Vagina (tissue), 2 donors: ENCODE measurements at regions not wholly inside any gene's neighbourhood (a gene's known extent, or its start where the extent isn't known, plus 50 kb on each side); places are given as distances from the start of the nearest gene placed in this dataset.

Source experiments
- POLR2A ChIP-seq, 2 donors: fragments of 450-650 bp; IDR thresholded peaks; one replicate each; pipeline ENCODE4 v1.6.1; 2017; ENCODE audit warnings: antibody characterized with exemption in 2 of 2, mild to moderate bottlenecking in 2 of 2, moderate library complexity in 2 of 2
- TF ChIP-seq, protein P1 (sequence below), 3 experiments: fragments of 450-650 bp in 2 of 3; fragments of 200-600 bp in 1 of 3; sonication (generic) in 1 of 3; IDR thresholded peaks; one replicate each; pipeline ENCODE4 v1.5.1; 2017 to 2019; ENCODE audit warnings: antibody characterized with exemption in 3 of 3, mild to moderate bottlenecking in 2 of 3, moderate library complexity in 2 of 3

DNA sequence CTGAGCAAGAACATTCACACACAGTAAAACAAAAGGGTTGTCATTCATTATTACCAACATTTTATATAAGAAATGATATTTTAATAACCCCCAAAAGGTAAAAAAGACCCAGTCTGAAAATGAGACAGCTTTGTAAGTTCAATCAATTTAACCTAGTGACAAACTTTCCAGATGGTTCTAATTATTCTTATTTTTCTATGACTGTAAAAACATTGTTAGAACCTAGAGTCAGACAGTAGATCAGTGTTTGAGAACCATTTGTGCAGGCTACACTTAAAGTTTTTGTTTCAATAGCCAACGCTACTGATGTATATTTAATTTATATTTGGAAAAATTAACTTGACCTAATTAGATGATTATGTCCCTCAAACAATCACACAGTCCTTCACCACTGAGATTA is 708.4 kb upstream of the CBLB start:
- no peak for TF ChIP-seq POLR2A (IDR thresholded peaks at IDR 0.05)
- TF ChIP-seq, protein P1, sequence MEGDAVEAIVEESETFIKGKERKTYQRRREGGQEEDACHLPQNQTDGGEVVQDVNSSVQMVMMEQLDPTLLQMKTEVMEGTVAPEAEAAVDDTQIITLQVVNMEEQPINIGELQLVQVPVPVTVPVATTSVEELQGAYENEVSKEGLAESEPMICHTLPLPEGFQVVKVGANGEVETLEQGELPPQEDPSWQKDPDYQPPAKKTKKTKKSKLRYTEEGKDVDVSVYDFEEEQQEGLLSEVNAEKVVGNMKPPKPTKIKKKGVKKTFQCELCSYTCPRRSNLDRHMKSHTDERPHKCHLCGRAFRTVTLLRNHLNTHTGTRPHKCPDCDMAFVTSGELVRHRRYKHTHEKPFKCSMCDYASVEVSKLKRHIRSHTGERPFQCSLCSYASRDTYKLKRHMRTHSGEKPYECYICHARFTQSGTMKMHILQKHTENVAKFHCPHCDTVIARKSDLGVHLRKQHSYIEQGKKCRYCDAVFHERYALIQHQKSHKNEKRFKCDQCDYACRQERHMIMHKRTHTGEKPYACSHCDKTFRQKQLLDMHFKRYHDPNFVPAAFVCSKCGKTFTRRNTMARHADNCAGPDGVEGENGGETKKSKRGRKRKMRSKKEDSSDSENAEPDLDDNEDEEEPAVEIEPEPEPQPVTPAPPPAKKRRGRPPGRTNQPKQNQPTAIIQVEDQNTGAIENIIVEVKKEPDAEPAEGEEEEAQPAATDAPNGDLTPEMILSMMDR (IDR thresholded peaks at IDR 0.05): no peak
